ENCODE measurements at regions not wholly inside any gene's neighbourhood (a gene's known extent, or its start where the extent isn't known, plus 50 kb on each side); places are given as distances from the start of the nearest gene placed in this dataset.

GRCh38 chr4:60117726-60118323 is 1082.3 kb upstream of the ADGRL3 start:
- TF ChIP-seq CTCF (IDR thresholded peaks at IDR 0.05) (no peak), POLR2A (IDR thresholded peaks at IDR 0.05) (no peak), POLR2AphosphoS5 (IDR thresholded peaks at IDR 0.05) (no peak)
